ENCODE measurements at regions not wholly inside any gene's neighbourhood (a gene's known extent, or its start where the extent isn't known, plus 50 kb on each side); places are given as distances from the start of the nearest gene placed in this dataset.

- TF ChIP-seq, protein P1, sequence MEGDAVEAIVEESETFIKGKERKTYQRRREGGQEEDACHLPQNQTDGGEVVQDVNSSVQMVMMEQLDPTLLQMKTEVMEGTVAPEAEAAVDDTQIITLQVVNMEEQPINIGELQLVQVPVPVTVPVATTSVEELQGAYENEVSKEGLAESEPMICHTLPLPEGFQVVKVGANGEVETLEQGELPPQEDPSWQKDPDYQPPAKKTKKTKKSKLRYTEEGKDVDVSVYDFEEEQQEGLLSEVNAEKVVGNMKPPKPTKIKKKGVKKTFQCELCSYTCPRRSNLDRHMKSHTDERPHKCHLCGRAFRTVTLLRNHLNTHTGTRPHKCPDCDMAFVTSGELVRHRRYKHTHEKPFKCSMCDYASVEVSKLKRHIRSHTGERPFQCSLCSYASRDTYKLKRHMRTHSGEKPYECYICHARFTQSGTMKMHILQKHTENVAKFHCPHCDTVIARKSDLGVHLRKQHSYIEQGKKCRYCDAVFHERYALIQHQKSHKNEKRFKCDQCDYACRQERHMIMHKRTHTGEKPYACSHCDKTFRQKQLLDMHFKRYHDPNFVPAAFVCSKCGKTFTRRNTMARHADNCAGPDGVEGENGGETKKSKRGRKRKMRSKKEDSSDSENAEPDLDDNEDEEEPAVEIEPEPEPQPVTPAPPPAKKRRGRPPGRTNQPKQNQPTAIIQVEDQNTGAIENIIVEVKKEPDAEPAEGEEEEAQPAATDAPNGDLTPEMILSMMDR (conservative IDR thresholded peaks at IDR 0.05), result no peak
- H3K27ac ChIP-seq, result no peak overlapping the region
Measured at GRCh38 chr19:57016076-57016475, 103.7 kb upstream of the USP29 start.

- H3K27ac ChIP-seq, result no peak overlapping the region
- TF ChIP-seq, protein P1 (conservative IDR thresholded peaks at IDR 0.05), result no peak
Measured at GRCh38 chr19:57016491-57016890, 103.3 kb upstream of the USP29 start.

- TF ChIP-seq, protein P1 (conservative IDR thresholded peaks at IDR 0.05), result no peak
- H3K27ac ChIP-seq, result no peak overlapping the region
Measured at GRCh38 chr19:57025491-57025890, 94.3 kb upstream of the USP29 start.

DNA sequence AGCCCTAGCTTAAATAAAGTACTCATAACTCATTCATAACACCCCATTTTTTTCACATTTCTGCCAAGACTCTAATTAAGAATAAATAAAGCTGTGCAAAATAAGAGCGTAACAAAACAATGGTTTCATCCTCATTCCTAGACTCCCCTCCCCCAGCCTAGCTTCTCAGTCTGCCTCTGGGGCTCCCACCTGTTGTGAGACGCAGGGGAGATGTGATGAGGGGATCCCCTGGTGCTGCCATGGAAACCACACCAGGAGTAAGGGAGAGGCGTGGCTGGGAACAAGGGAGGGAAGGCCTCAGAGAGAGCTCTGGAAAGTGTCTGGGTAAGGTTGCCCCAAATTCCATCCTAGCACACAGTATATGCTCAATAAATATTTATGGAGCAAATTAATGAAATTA lies 93.3 kb upstream of the USP29 start:
- TF ChIP-seq, protein P1 (conservative IDR thresholded peaks at IDR 0.05), result no peak
- H3K27ac ChIP-seq, result no peak overlapping the region

DNA sequence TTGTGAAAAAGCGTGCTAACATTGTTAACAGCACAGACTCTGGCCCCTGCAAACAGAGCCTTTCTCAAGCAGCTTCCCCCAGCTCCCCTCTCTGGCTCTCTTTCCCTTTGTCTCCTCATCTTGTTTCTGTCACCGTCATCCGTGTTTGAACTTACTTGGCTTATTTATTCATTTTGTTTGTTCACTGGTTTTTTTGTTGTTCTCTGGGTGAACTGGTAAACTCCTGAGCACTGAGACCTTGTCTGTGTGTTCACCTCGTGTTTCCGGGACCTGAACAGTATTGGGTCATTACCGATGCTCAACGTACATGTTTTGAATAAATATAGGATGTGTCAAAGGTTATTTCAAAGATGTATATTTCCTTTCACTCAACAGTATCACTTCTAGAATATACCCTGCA lies 92.4 kb upstream of the USP29 start:
- TF ChIP-seq, protein P1 (conservative IDR thresholded peaks at IDR 0.05), result no peak
- H3K27ac ChIP-seq, result no peak overlapping the region

DNA sequence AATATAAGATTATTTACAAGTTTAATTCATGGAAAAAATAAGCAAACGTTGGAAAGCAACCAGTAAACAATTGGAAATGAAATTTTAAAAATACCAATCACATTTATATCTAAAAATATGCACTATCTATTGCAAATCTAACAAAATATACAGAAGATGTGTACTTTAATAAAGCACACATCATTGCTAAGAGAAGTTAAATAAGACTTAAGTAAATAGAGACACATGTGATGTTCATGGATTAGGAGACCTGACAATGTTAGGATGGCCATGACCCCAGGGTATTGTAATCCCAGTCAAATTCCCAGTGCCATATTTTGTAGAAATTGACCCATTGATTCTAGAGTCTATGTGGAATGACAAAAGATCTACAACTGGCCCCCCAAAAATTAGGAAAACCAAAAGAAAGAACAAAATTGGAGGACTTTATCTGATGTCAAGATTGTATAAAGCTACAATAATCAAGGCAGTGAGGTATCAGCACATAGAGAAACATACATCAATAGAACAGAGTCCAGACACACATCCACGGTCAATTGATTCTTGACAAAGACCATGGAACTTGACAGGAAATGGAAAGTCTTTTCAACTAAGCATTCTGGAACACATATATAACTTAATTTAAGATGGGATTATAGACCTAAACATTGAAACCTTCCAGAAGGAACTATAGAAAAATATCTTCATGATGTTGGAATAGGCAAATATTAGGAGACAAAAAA lies 90.8 kb upstream of the USP29 start:
- TF ChIP-seq, protein P1 (conservative IDR thresholded peaks at IDR 0.05), result no peak
- H3K27ac ChIP-seq, result no peak overlapping the region

DNA sequence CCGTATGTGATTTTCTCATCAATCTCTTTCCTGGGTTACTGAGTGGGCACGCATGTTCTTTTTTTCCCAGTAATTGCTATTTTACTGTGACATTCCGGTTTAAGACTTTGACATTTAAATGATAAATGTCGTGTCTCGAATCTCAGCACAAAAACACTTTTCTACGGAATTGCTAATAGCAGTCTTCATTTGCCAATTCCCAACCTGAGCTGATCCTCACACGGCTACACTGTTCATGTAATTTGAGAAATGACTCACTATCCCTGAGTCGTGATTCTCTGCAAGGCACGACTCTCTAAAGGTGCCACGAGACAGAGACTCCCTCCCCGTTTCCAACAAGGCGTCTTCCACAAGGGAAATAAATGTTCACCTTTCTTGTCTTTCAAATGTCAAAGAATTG lies 88.7 kb upstream of the USP29 start:
- no peak overlapping the region for H3K27ac ChIP-seq
- TF ChIP-seq, protein P1 (conservative IDR thresholded peaks at IDR 0.05), result no peak
